ENCODE measurements at regions not wholly inside any gene's neighbourhood (a gene's known extent, or its start where the extent isn't known, plus 50 kb on each side); places are given as distances from the start of the nearest gene placed in this dataset.

DNA sequence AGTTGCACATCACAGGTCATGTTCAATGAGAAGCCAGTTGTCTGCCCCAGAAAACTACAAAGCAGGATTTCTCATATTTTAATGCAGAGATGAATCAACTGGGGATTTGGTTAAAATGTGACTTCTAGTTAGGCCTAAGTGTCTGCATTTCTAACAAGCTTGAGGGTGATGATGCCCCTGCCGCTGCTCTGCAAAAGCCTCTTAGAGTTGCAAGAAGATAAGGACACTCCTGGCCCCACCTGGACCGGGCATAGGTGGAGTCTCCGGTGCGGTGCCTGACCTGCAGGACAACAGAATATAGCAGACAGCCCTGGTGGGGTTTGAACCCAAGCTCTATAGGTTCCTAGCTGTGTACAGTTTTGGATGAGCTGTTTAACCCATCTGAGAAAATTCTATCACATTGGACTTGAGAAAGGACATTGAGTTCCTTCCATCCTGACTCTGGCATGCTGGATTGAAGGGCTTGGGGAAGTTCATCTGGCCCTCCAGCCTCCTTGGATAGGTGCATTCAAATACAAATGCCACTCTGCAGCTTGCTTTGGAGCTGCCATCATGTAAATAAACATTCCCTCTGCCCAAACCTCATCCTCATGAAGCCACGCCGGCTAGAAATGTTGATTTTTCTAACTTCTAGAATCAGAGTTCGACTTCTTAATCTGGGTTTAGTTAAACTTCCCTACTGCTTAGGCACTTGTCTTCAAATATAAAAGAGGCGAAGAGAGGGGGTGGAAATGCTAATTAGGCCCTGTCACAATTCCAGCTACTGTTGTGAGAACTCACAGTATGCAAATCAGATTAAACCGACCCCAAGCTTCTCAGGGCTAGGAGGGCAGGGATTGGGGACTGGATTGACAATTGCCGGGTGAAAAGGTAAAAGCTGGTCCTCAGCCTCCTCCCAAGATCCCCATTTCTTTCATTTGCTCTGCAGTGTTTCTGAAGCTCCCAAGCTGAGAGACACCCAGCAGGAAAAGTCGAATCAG, 1225.6 kb downstream of the VRK1 start:
- TF ChIP-seq POLR2AphosphoS5 (IDR thresholded peaks at IDR 0.05; ENCODE audit: low read depth, low read length): no peak
- no peak for TF ChIP-seq POLR2A (IDR thresholded peaks at IDR 0.05; ENCODE audit: low read depth, low read length)

All from GM12891 (cell line).